Lung (tissue), 11 donors: ENCODE measurements at regions not wholly inside any gene's neighbourhood (a gene's known extent, or its start where the extent isn't known, plus 50 kb on each side); places are given as distances from the start of the nearest gene placed in this dataset.

ENCODE experiments used
- ATAC-seq: fragments of 200-7000 bp; cut with Tn5 transposase; one replicate; pipeline ENCODE4 v1.9.1; 2020; ENCODE audit warnings: moderate number of reproducible peaks; ENCODE audit not compliant: insufficient read depth, low FRiP score
- DNase-seq, 3 donors: peaks; one replicate each; pipeline ENCODE4 v3.0.0-alpha.2; 2013 to 2017
- H3K27ac ChIP-seq, 2 donors: one replicate each; pipeline ENCODE4 v1.5.1; 2013; ENCODE audit warnings: mild to moderate bottlenecking in 2 of 2, moderate library complexity in 2 of 2, control low read depth in 1 of 2, inconsistent platforms in 1 of 2, low read depth in 1 of 2, low read length in 1 of 2
- H3K27me3 ChIP-seq, 3 donors: one replicate each; pipeline ENCODE4 v1.5.1; 2013; ENCODE audit warnings: low read length in 2 of 3; ENCODE audit not compliant: control insufficient read depth in 3 of 3, insufficient read depth in 3 of 3
- H3K36me3 ChIP-seq, 4 donors: one replicate each; pipeline ENCODE4 v1.5.1; 2013; ENCODE audit warnings: low read length in 4 of 4, mild to moderate bottlenecking in 1 of 4, moderate library complexity in 1 of 4; ENCODE audit not compliant: control insufficient read depth in 4 of 4, insufficient read depth in 4 of 4
- H3K4me1 ChIP-seq, 5 donors: one replicate each; pipeline ENCODE4 v1.5.1; 2013; ENCODE audit warnings: low read length in 5 of 5, mild to moderate bottlenecking in 2 of 5, moderate library complexity in 1 of 5; ENCODE audit not compliant: control insufficient read depth in 5 of 5, insufficient read depth in 5 of 5
- H3K4me3 ChIP-seq: one replicate; pipeline ENCODE4 v1.5.1; 2013; ENCODE audit warnings: mild to moderate bottlenecking, control low read depth, moderate library complexity
- H3K9ac ChIP-seq, 2 donors: one replicate each; pipeline ENCODE4 v1.5.1; 2013; ENCODE audit warnings: low read length in 2 of 2, control low read depth in 1 of 2; ENCODE audit not compliant: insufficient read depth in 1 of 2
- H3K9me3 ChIP-seq, 4 donors: one replicate each; pipeline ENCODE4 v1.5.1; 2013; ENCODE audit warnings: low read length in 3 of 4, mild to moderate bottlenecking in 1 of 4, moderate library complexity in 1 of 4; ENCODE audit not compliant: control insufficient read depth in 4 of 4, insufficient read depth in 3 of 4
- CTCF ChIP-seq: IDR thresholded peaks from 2 replicates; pipeline ENCODE4 v1.5.1; 2012; ENCODE audit warnings: mild to moderate bottlenecking; ENCODE audit errors: control extremely low read depth, extremely low read depth
- WGBS, 2 donors: extraction: QIAGEN DNeasy Blood & Tissue Kit; methylation state at CpG; one replicate each; pipeline ENCODE4 v1.1.7; 2013; 5-methylcytosine and 5-hydroxymethylcytosine counted together
- donor health status: control.
- donor health status: control.
- donor health status: Bipolar disorder and iron deficiency.
- donor health status: healthy.
- donor health status: DM: yes; HTN: yes; CAD: no.

- 74 to 81% methylated on average over 14 of the region's 14 CpGs for WGBS, 2 donors
Measured at GRCh38 chr1:38624336-38625039, 235.1 kb downstream of the RRAGC start.

GRCh38 chr1:38623529-38623928 lies 236.0 kb downstream of the RRAGC start:
- H3K4me1 ChIP-seq: peaks cover 0 to 10% (median 0%) of the 10 kb centered on the region in 5 donors
- DNase-seq: no peak
- no peak for TF ChIP-seq CTCF
- H3K36me3 ChIP-seq: no peaks in the 10 kb centered on the region
- no peak for ATAC-seq
- WGBS, 2 donors: 90% methylated on average over 7 of the region's 7 CpGs
- no peak overlapping the region for H3K27ac ChIP-seq
- peaks cover 0 to 1% (median 0%) of the 10 kb centered on the region in 4 donors for H3K9me3 ChIP-seq
- H3K27me3 ChIP-seq: peaks cover 0 to 3% (median 0%) of the 10 kb centered on the region in 3 donors
- no peak overlapping the region for H3K4me3 ChIP-seq
- no peak overlapping the region for H3K9ac ChIP-seq

More at GRCh38 chr1:38624336-38625039, 235.1 kb downstream of the RRAGC start:
- peak; percentile 20 to 70 (median 55) for DNase-seq
- Histone ChIP-seq H3K36me3 (no peaks in the 10 kb centered on the region), H3K27me3 (peaks cover 0 to 3% (median 0%) of the 10 kb centered on the region in 3 donors), H3K9me3 (peaks cover 0 to 1% (median 0%) of the 10 kb centered on the region in 4 donors), H3K4me3 (no peak overlapping the region), H3K4me1 (peaks cover 0 to 10% (median 0%) of the 10 kb centered on the region in 5 donors), H3K27ac (no peak overlapping the region), H3K9ac (no peak overlapping the region)
- TF ChIP-seq CTCF: no peak
- no peak for ATAC-seq

- Histone ChIP-seq H3K9me3 (peaks cover 0 to 1% (median 0%) of the 10 kb centered on the region in 4 donors), H3K27ac (no peak overlapping the region), H3K4me1 (peaks cover 0 to 10% (median 0%) of the 10 kb centered on the region in 5 donors), H3K36me3 (no peaks in the 10 kb centered on the region), H3K27me3 (peaks cover 0 to 3% (median 0%) of the 10 kb centered on the region in 3 donors), H3K9ac (no peak overlapping the region), H3K4me3 (no peak overlapping the region)
- no peak for ATAC-seq
- no peak for TF ChIP-seq CTCF
- 90 to 91% methylated on average over 6 of the region's 6 CpGs for WGBS, 2 donors
- DNase-seq: no peak
Measured at GRCh38 chr1:38622197-38622596, 237.4 kb downstream of the RRAGC start.

- Histone ChIP-seq H3K9me3 (peaks cover 0 to 1% (median 0%) of the 10 kb centered on the region in 4 donors), H3K9ac (no peak overlapping the region), H3K4me3 (no peak overlapping the region), H3K36me3 (no peaks in the 10 kb centered on the region), H3K4me1 (peaks cover 0 to 24% (median 5%) of the 10 kb centered on the region in 5 donors), H3K27ac (no peak overlapping the region), H3K27me3 (peaks cover 0 to 3% (median 0%) of the 10 kb centered on the region in 3 donors)
- TF ChIP-seq CTCF: no peak
- DNase-seq (no peak), ATAC-seq (no peak)
- WGBS, 2 donors: 54 to 64% methylated on average over 3 of the region's 3 CpGs
Measured at GRCh38 chr1:38616846-38617245, 242.7 kb downstream of the RRAGC start.
